Uterus (tissue), 3 donors: ENCODE measurements at regions not wholly inside any gene's neighbourhood (a gene's known extent, or its start where the extent isn't known, plus 50 kb on each side); places are given as distances from the start of the nearest gene placed in this dataset.

Experiments
- DNase-seq, 2 donors: peaks; one replicate each; pipeline ENCODE4 v3.0.0-alpha.2; 2019 to 2020
- H3K27ac ChIP-seq, 2 donors: fragments of 200-600 bp; sonication (generic); 1 replicate in 1 of 2; 2 replicates in 1 of 2; pipeline ENCODE4 v1.5.1; 2016 to 2018
- H3K27me3 ChIP-seq, 2 donors: fragments of 200-600 bp; sonication (generic); one replicate each; pipeline ENCODE4 v1.5.1; 2018 to 2019; ENCODE audit warnings: control low read depth in 1 of 2
- H3K36me3 ChIP-seq, 2 donors: fragments of 200-600 bp; sonication (generic); one replicate each; pipeline ENCODE4 v1.5.1; 2019; ENCODE audit warnings: control low read depth in 1 of 2
- H3K4me1 ChIP-seq, 2 donors: fragments of 200-600 bp; sonication (generic); one replicate each; pipeline ENCODE4 v1.5.1; 2018 to 2019; ENCODE audit warnings: control low read depth in 1 of 2
- H3K4me3 ChIP-seq, 2 donors: fragments of 200-600 bp; sonication (generic); 1 replicate in 1 of 2; 2 replicates in 1 of 2; pipeline ENCODE4 v1.5.1; 2018 to 2019; ENCODE audit warnings: mild to moderate bottlenecking in 1 of 2
- H3K9me3 ChIP-seq, 2 donors: fragments of 200-600 bp; sonication (generic); one replicate each; pipeline ENCODE4 v1.5.1; 2019; ENCODE audit warnings: control low read depth in 1 of 2
- POLR2A ChIP-seq, 2 donors: fragments of 450-650 bp; IDR thresholded peaks; one replicate each; pipeline ENCODE4 v1.6.1; 2016; ENCODE audit warnings: antibody characterized with exemption in 2 of 2, mild to moderate bottlenecking in 1 of 2, moderate library complexity in 1 of 2
- intact Hi-C: fragments of 100-400 bp; cut with DNase I; formaldehyde crosslinking; loops from one replicate; pipeline ENCODE4 v1.15.1; 2023; ENCODE audit warnings: low total_unique reads
- TF ChIP-seq, protein P1 (sequence below), 4 experiments: fragments of 200-600 bp in 2 of 4; fragments of 450-650 bp in 2 of 4; sonication (generic) in 2 of 4; IDR thresholded peaks; one replicate each; pipeline ENCODE4 v1.5.1; 2016 to 2019; ENCODE audit warnings: antibody characterized with exemption in 4 of 4, mild to moderate bottlenecking in 2 of 4, moderate library complexity in 1 of 4
- donor health status: DM: yes; HTN: yes; CAD: no.

DNA sequence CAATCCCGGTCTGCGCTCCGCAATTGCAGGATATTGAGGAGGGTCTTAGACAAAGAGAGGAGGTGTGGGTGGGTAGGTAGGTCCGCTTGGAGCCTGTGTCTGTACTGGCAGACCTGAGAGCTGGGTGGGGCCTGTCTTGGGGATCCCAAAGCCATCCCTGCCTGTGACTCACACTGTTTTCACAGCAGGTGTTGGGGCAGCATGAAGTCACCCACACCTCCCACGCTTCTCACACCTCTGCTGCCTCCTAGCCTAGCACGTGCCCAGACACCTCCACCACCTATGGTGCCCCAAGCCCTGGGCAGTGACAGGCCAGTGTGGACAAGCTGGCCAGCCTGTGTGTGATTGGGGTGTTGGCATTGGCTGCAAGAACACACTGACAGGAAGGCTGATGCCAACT is 65.7 kb upstream of the ECE1 start:
- no peak for TF ChIP-seq POLR2A (IDR thresholded peaks at IDR 0.05)
- TF ChIP-seq, protein P1, sequence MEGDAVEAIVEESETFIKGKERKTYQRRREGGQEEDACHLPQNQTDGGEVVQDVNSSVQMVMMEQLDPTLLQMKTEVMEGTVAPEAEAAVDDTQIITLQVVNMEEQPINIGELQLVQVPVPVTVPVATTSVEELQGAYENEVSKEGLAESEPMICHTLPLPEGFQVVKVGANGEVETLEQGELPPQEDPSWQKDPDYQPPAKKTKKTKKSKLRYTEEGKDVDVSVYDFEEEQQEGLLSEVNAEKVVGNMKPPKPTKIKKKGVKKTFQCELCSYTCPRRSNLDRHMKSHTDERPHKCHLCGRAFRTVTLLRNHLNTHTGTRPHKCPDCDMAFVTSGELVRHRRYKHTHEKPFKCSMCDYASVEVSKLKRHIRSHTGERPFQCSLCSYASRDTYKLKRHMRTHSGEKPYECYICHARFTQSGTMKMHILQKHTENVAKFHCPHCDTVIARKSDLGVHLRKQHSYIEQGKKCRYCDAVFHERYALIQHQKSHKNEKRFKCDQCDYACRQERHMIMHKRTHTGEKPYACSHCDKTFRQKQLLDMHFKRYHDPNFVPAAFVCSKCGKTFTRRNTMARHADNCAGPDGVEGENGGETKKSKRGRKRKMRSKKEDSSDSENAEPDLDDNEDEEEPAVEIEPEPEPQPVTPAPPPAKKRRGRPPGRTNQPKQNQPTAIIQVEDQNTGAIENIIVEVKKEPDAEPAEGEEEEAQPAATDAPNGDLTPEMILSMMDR (IDR thresholded peaks at IDR 0.05): no peak
- Histone ChIP-seq H3K27ac (no peak overlapping the region), H3K36me3 (no peaks in the 10 kb centered on the region), H3K4me1 (no peaks in the 10 kb centered on the region), H3K27me3 (no peaks in the 10 kb centered on the region), H3K9me3 (no peaks in the 10 kb centered on the region), H3K4me3 (no peak overlapping the region)
- intact Hi-C loops: no loop called here
- no peak for DNase-seq

GRCh38 chr1:21352586-21352985 is 62.3 kb upstream of the ECE1 start:
- intact Hi-C loops: no loop called here
- Histone ChIP-seq H3K4me3 (no peak overlapping the region), H3K9me3 (no peaks in the 10 kb centered on the region), H3K27ac (no peak overlapping the region), H3K4me1 (no peaks in the 10 kb centered on the region), H3K27me3 (no peaks in the 10 kb centered on the region), H3K36me3 (no peaks in the 10 kb centered on the region)
- no peak for TF ChIP-seq POLR2A (IDR thresholded peaks at IDR 0.05)
- TF ChIP-seq, protein P1 (IDR thresholded peaks at IDR 0.05): no peak
- DNase-seq: no peak

GRCh38 chr1:21351901-21352300 is 61.6 kb upstream of the ECE1 start:
- intact Hi-C loops: no loop called here
- Histone ChIP-seq H3K4me1 (no peaks in the 10 kb centered on the region), H3K4me3 (no peak overlapping the region), H3K27me3 (no peaks in the 10 kb centered on the region), H3K9me3 (no peaks in the 10 kb centered on the region), H3K36me3 (no peaks in the 10 kb centered on the region), H3K27ac (no peak overlapping the region)
- TF ChIP-seq, protein P1 (IDR thresholded peaks at IDR 0.05): no peak
- TF ChIP-seq POLR2A (IDR thresholded peaks at IDR 0.05): no peak
- no peak for DNase-seq

- no peaks in the 10 kb centered on the region for H3K36me3 ChIP-seq
- intact Hi-C loops: no loop called here
- no peaks in the 10 kb centered on the region for H3K4me1 ChIP-seq
- no peak for TF ChIP-seq POLR2A (IDR thresholded peaks at IDR 0.05)
- TF ChIP-seq, protein P1 (IDR thresholded peaks at IDR 0.05): no peak
- no peaks in the 10 kb centered on the region for H3K27me3 ChIP-seq
- H3K9me3 ChIP-seq: no peaks in the 10 kb centered on the region
- H3K27ac ChIP-seq: no peak overlapping the region
- DNase-seq: no peak
- no peak overlapping the region for H3K4me3 ChIP-seq
Measured at GRCh38 chr1:21350202-21350885, 60.1 kb upstream of the ECE1 start.

DNA sequence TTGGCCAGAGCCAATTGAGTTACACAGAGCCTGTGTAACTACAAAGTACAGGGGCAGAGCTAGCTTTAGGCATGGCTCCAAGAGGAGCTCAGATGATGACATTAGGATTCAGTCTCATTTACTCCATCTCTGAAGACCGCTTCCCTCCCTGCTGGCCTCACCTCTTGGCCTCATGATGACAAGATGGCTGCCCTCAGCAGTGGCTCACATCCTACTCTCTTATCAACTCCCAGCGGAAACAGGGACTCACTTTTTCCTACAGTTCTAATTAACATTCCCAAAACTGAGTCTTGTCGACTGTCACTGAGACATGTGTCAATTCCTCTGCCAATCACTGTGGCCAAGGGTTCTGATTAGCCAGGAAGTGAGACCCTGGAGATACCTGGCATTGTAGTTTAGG is 59.4 kb upstream of the ECE1 start:
- no peak for DNase-seq
- TF ChIP-seq, protein P1 (IDR thresholded peaks at IDR 0.05): no peak
- TF ChIP-seq POLR2A (IDR thresholded peaks at IDR 0.05): no peak
- Histone ChIP-seq H3K4me3 (no peak overlapping the region), H3K36me3 (no peaks in the 10 kb centered on the region), H3K9me3 (no peaks in the 10 kb centered on the region), H3K27ac (no peak overlapping the region), H3K27me3 (no peaks in the 10 kb centered on the region), H3K4me1 (no peaks in the 10 kb centered on the region)
- intact Hi-C loops: no loop called here
